Liver (tissue), 8 donors: ENCODE measurements at regions not wholly inside any gene's neighbourhood (a gene's known extent, or its start where the extent isn't known, plus 50 kb on each side); places are given as distances from the start of the nearest gene placed in this dataset.

Source experiments
- DNase-seq: peaks from one replicate; pipeline ENCODE4 v3.0.0-alpha.2; 2017; ENCODE audit warnings: low spot score
- H3K27ac ChIP-seq, 2 donors: one replicate each; pipeline ENCODE4 v1.7.0; 2013; ENCODE audit warnings: inconsistent platforms in 2 of 2, low read length in 2 of 2, control low read depth in 1 of 2, low read depth in 1 of 2, mild to moderate bottlenecking in 1 of 2
- H3K27me3 ChIP-seq, 4 donors: one replicate each; pipeline versions ENCODE4 v1.6.1 to v1.7.0; 2013; ENCODE audit warnings: low read length in 3 of 4, inconsistent platforms in 1 of 4, mild to moderate bottlenecking in 1 of 4, moderate library complexity in 1 of 4; ENCODE audit not compliant: control insufficient read depth in 4 of 4, insufficient read depth in 4 of 4
- H3K36me3 ChIP-seq, 4 donors: one replicate each; pipeline versions ENCODE4 v1.6.1 to v1.7.0; 2013; ENCODE audit warnings: low read length in 3 of 4, mild to moderate bottlenecking in 3 of 4, low read depth in 1 of 4, moderate library complexity in 1 of 4; ENCODE audit not compliant: control insufficient read depth in 4 of 4, insufficient read depth in 3 of 4
- H3K4me1 ChIP-seq, 4 donors: one replicate each; pipeline versions ENCODE4 v1.6.1 to v1.7.0; 2013; ENCODE audit warnings: low read length in 3 of 4, mild to moderate bottlenecking in 3 of 4, moderate library complexity in 1 of 4; ENCODE audit not compliant: control insufficient read depth in 4 of 4, insufficient read depth in 4 of 4
- H3K4me3 ChIP-seq, 3 donors: one replicate each; pipeline versions ENCODE4 v1.6.1 to v1.7.0; 2013; ENCODE audit warnings: low read length in 3 of 3, control low read depth in 1 of 3, low read depth in 1 of 3, mild to moderate bottlenecking in 1 of 3
- H3K9ac ChIP-seq, 2 donors: one replicate each; pipeline ENCODE4 v1.7.0; 2013; ENCODE audit warnings: low read length in 2 of 2, mild to moderate bottlenecking in 2 of 2, moderate library complexity in 2 of 2, control low read depth in 1 of 2, low read depth in 1 of 2
- H3K9me3 ChIP-seq, 4 donors: one replicate each; pipeline versions ENCODE4 v1.6.1 to v1.7.0; 2013; ENCODE audit warnings: low read length in 3 of 4; ENCODE audit not compliant: control insufficient read depth in 4 of 4
- EGR1 ChIP-seq, 2 donors: IDR thresholded peaks; 2 replicates each; pipeline ENCODE4 v1.6.1; 2016 to 2018; ENCODE audit warnings: antibody characterized with exemption in 2 of 2, low read depth in 2 of 2
- FOXA1 ChIP-seq: IDR thresholded peaks from 2 replicates; pipeline ENCODE4 v1.6.1; 2016; ENCODE audit warnings: antibody characterized with exemption
- FOXA2 ChIP-seq: IDR thresholded peaks from 2 replicates; pipeline ENCODE4 v1.6.1; 2016; ENCODE audit warnings: antibody characterized with exemption
- GABPA ChIP-seq, 2 donors: IDR thresholded peaks in 1 of 2; conservative IDR thresholded peaks in 1 of 2; 2 replicates each; pipeline ENCODE4 v1.6.1; 2016; ENCODE audit warnings: antibody characterized with exemption in 2 of 2, mild to moderate bottlenecking in 1 of 2, moderate library complexity in 1 of 2
- HNF4A ChIP-seq, 2 donors: conservative IDR thresholded peaks; 2 replicates each; pipeline ENCODE4 v1.6.1; 2016; ENCODE audit warnings: antibody characterized with exemption in 2 of 2, mild to moderate bottlenecking in 2 of 2
- HNF4G ChIP-seq: IDR thresholded peaks from 2 replicates; pipeline ENCODE4 v1.6.1; 2016; ENCODE audit warnings: antibody characterized with exemption
- JUND ChIP-seq, 2 donors: IDR thresholded peaks; 2 replicates each; pipeline ENCODE4 v1.6.1; 2016; ENCODE audit warnings: antibody characterized with exemption in 2 of 2
- NR2F2 ChIP-seq: IDR thresholded peaks from 2 replicates; pipeline ENCODE4 v1.6.1; 2016; ENCODE audit warnings: antibody characterized with exemption
- RAD21 ChIP-seq, 2 donors: IDR thresholded peaks; 2 replicates each; pipeline ENCODE4 v1.6.1; 2016; ENCODE audit warnings: antibody characterized with exemption in 2 of 2, mild to moderate bottlenecking in 2 of 2
- SP1 ChIP-seq: IDR thresholded peaks from 2 replicates; pipeline ENCODE4 v1.6.1; 2018; ENCODE audit warnings: antibody characterized with exemption, mild to moderate bottlenecking
- TAF1 ChIP-seq: conservative IDR thresholded peaks from 2 replicates; pipeline ENCODE4 v1.6.1; 2016; ENCODE audit warnings: antibody characterized with exemption, mild to moderate bottlenecking
- YY1 ChIP-seq: IDR thresholded peaks from 2 replicates; pipeline ENCODE4 v1.6.1; 2016; ENCODE audit warnings: antibody characterized with exemption, mild to moderate bottlenecking
- WGBS: extraction: QIAGEN DNeasy Blood & Tissue Kit; methylation state at CpG from one replicate; pipeline ENCODE4 v1.1.7; 2013; 5-methylcytosine and 5-hydroxymethylcytosine counted together
- TF ChIP-seq, protein P1 (sequence below): fragments of 150-350 bp; IDR thresholded peaks from 2 replicates; pipeline ENCODE4 v1.5.1; 2017; ENCODE audit warnings: improper control_type of control experiment, low read depth, low read length; ENCODE audit not compliant: missing input control
- TF ChIP-seq, protein P2 (sequence below): IDR thresholded peaks from 2 replicates; pipeline ENCODE4 v1.6.1; 2016; ENCODE audit warnings: antibody characterized with exemption
- TF ChIP-seq, protein P3 (sequence below): IDR thresholded peaks from 2 replicates; pipeline ENCODE4 v1.6.1; 2016; ENCODE audit warnings: antibody characterized with exemption, mild to moderate bottlenecking
- TF ChIP-seq, protein P4 (sequence below): IDR thresholded peaks from 2 replicates; pipeline ENCODE4 v1.6.1; 2016; ENCODE audit warnings: antibody characterized with exemption
- donor health status: healthy.
- donor health status: healthy.
- donor health status: healthy.
- donor health status: healthy.
- donor health status: healthy.

DNA sequence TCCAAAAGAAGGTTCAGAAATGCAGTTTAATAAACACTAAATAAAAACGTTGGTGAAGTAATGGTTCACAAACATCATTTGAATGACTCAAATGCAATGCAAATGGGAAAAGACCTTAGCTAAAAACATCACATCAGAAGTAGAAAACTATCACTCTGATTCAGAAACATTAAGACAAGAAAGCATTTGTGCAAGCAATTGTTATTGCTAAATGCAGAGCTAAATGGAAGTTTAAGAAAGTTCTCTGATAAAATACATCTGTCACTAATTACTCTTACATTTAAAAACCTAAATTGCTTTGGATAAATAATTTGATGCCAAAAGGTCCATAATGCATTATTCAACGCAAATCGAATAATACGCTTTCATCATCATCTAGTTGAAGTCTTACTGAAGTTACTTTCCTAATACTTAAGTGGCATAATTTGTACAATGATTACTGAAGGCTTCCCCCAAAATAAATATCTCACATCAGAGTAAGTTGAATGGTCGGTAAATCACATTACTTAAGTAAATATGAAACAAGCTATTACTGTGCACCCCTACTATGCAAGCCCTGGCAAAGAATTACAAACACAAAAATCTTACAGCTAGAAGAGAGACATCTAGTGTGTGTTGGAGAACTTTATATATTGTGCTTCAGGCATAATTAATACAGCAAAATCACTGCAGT is 105.7 kb upstream of the KCTD1 start:
- Histone ChIP-seq H3K4me1 (peaks cover 3 to 21% (median 18%) of the 10 kb centered on the region in 4 donors), H3K9me3 (no peaks in the 10 kb centered on the region), H3K9ac (no peak overlapping the region), H3K4me3 (no peak overlapping the region), H3K27me3 (no peaks in the 10 kb centered on the region), H3K27ac (no peak overlapping the region), H3K36me3 (no peaks in the 10 kb centered on the region)
- no peak for TF ChIP-seq SP1
- TF ChIP-seq HNF4A (conservative IDR thresholded peaks at IDR 0.05) = no peak
- no peak for TF ChIP-seq NR2F2
- TF ChIP-seq EGR1 (IDR thresholded peaks at IDR 0.05; ENCODE audit: low read depth in 2 of 2) = no peak
- TF ChIP-seq, protein P1, sequence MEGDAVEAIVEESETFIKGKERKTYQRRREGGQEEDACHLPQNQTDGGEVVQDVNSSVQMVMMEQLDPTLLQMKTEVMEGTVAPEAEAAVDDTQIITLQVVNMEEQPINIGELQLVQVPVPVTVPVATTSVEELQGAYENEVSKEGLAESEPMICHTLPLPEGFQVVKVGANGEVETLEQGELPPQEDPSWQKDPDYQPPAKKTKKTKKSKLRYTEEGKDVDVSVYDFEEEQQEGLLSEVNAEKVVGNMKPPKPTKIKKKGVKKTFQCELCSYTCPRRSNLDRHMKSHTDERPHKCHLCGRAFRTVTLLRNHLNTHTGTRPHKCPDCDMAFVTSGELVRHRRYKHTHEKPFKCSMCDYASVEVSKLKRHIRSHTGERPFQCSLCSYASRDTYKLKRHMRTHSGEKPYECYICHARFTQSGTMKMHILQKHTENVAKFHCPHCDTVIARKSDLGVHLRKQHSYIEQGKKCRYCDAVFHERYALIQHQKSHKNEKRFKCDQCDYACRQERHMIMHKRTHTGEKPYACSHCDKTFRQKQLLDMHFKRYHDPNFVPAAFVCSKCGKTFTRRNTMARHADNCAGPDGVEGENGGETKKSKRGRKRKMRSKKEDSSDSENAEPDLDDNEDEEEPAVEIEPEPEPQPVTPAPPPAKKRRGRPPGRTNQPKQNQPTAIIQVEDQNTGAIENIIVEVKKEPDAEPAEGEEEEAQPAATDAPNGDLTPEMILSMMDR = no peak
- TF ChIP-seq, protein P2, sequence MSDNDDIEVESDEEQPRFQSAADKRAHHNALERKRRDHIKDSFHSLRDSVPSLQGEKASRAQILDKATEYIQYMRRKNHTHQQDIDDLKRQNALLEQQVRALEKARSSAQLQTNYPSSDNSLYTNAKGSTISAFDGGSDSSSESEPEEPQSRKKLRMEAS = no peak
- TF ChIP-seq YY1 = no peak
- no peak for TF ChIP-seq TAF1
- TF ChIP-seq FOXA2 = no peak
- no peak for DNase-seq
- 58% methylated on average over 5 of the region's 5 CpGs for WGBS

DNA sequence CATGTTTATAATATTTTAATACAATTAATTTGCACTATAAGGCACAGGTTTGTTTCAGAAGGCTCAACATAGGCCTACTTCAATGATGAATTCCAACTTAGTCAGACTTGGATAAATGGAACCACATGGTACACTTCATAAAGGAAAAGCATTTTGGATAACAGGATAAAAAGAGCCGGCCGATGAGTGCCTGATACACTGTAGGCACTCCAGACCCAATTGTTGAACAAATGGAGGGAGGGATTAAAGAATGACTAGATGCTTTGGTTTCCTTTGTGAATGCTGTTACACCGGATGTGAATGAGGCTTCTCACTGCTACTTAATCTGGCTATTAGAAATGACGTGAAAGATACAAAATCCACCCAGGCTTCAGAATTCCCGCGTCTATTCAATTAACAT is 104.1 kb upstream of the KCTD1 start:
- 94% methylated on average over 6 of the region's 6 CpGs for WGBS
- Histone ChIP-seq H3K9me3 (no peaks in the 10 kb centered on the region), H3K27ac (no peak overlapping the region), H3K4me3 (no peak overlapping the region), H3K9ac (no peak overlapping the region), H3K4me1 (peaks cover 0 to 15% (median 12%) of the 10 kb centered on the region in 4 donors), H3K36me3 (no peaks in the 10 kb centered on the region), H3K27me3 (no peaks in the 10 kb centered on the region)
- no peak for DNase-seq
- no peak for TF ChIP-seq HNF4G
- TF ChIP-seq GABPA (IDR thresholded peaks at IDR 0.05 in 1 of 2, conservative IDR thresholded peaks at IDR 0.05 in 1 of 2) = no peak
- no peak for TF ChIP-seq FOXA1
- no peak for TF ChIP-seq EGR1 (IDR thresholded peaks at IDR 0.05; ENCODE audit: low read depth in 2 of 2)
- no peak for TF ChIP-seq RAD21 (IDR thresholded peaks at IDR 0.05)
- TF ChIP-seq, protein P3, sequence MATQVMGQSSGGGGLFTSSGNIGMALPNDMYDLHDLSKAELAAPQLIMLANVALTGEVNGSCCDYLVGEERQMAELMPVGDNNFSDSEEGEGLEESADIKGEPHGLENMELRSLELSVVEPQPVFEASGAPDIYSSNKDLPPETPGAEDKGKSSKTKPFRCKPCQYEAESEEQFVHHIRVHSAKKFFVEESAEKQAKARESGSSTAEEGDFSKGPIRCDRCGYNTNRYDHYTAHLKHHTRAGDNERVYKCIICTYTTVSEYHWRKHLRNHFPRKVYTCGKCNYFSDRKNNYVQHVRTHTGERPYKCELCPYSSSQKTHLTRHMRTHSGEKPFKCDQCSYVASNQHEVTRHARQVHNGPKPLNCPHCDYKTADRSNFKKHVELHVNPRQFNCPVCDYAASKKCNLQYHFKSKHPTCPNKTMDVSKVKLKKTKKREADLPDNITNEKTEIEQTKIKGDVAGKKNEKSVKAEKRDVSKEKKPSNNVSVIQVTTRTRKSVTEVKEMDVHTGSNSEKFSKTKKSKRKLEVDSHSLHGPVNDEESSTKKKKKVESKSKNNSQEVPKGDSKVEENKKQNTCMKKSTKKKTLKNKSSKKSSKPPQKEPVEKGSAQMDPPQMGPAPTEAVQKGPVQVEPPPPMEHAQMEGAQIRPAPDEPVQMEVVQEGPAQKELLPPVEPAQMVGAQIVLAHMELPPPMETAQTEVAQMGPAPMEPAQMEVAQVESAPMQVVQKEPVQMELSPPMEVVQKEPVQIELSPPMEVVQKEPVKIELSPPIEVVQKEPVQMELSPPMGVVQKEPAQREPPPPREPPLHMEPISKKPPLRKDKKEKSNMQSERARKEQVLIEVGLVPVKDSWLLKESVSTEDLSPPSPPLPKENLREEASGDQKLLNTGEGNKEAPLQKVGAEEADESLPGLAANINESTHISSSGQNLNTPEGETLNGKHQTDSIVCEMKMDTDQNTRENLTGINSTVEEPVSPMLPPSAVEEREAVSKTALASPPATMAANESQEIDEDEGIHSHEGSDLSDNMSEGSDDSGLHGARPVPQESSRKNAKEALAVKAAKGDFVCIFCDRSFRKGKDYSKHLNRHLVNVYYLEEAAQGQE = no peak
- no peak for TF ChIP-seq YY1
- TF ChIP-seq HNF4A (conservative IDR thresholded peaks at IDR 0.05) = no peak
- TF ChIP-seq, protein P4, sequence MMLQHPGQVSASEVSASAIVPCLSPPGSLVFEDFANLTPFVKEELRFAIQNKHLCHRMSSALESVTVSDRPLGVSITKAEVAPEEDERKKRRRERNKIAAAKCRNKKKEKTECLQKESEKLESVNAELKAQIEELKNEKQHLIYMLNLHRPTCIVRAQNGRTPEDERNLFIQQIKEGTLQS = no peak
- TF ChIP-seq TAF1 = no peak
- TF ChIP-seq JUND (IDR thresholded peaks at IDR 0.05) = no peak
